Stimulated activated CD4-positive, alpha-beta T cell treated with anti-CD3 and anti-CD28 coated beads, Interleukin-1b, Interleukin-23, amount 100 ng/mL, for 24 hours (primary cell): ENCODE measurements at regions not wholly inside any gene's neighbourhood (a gene's known extent, or its start where the extent isn't known, plus 50 kb on each side); places are given as distances from the start of the nearest gene placed in this dataset.

Experiments used
- DNase-seq, 4 experiments: peaks; one replicate each; pipeline ENCODE4 v3.0.0-alpha.2; 2020; ENCODE audit warnings: low read depth in 4 of 4, low spot score in 1 of 4

DNA sequence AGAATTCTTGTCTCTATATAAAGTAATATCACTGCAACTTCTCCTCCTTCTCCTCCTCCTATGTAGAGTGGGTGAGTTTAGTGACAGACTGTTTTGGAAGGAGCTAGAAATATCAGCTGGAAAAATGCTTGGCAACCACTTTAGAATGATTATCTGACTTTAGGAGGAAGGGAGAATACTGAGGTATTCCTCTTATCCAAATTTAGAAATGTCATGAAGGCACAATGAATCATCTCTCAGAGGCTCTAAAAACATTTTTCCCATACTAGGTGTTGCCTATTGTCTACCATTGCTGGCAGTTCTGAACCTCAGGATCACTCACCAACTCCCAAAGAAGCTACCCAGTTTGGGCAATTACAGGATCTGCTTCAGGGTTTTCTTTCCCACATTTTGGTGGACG is 306.6 kb upstream of the ATP2B1 start:
- DNase-seq, result no peak

DNA sequence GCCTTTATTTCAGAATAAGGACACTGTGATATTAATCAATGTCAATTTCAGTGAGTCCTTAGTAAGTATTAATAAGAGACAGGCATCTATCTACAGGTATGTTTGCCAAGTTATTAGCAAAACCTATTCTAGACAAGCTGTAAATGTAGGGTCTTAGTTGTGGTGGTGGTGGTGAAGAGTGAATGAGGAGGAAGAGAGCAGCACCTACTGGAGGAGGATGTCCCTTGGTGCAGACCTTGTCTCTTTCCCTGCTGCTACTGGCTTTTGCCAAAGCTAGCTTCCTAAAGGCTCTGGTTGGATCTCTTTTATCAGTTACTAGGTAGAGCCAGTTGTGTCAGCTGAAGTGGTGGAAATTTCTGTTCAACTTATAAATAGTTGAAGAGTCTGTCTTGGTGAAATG is 304.8 kb upstream of the ATP2B1 start:
- DNase-seq, result no peak

- no peak for DNase-seq
Measured at GRCh38 chr12:90010089-90010488, 301.5 kb upstream of the ATP2B1 start.

GRCh38 chr12:90008277-90008676 is 299.6 kb upstream of the ATP2B1 start:
- no peak for DNase-seq

- DNase-seq, result no peak
Measured at GRCh38 chr12:90004319-90005074, 295.9 kb upstream of the ATP2B1 start.

DNA sequence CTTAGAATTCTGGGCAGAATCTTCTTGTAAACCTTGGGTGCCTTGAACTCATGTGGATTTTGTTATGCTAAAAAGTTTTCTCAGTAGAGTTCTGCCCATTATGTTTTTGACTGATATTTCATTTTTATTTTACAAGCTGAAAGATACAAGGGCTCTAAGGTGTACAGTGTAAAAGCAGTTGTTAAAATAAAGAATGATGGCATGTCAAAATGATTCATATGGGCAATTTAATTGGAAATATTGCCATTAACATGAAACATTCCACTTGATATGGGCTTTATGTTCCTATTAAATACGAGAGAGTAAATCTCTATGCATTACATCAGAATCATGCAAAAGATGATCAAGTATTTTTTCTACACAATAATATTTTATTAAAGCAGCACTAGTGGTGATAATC is 295.1 kb upstream of the ATP2B1 start:
- no peak for DNase-seq

- DNase-seq, result no peak
Measured at GRCh38 chr12:90000721-90001120, 292.1 kb upstream of the ATP2B1 start.

DNA sequence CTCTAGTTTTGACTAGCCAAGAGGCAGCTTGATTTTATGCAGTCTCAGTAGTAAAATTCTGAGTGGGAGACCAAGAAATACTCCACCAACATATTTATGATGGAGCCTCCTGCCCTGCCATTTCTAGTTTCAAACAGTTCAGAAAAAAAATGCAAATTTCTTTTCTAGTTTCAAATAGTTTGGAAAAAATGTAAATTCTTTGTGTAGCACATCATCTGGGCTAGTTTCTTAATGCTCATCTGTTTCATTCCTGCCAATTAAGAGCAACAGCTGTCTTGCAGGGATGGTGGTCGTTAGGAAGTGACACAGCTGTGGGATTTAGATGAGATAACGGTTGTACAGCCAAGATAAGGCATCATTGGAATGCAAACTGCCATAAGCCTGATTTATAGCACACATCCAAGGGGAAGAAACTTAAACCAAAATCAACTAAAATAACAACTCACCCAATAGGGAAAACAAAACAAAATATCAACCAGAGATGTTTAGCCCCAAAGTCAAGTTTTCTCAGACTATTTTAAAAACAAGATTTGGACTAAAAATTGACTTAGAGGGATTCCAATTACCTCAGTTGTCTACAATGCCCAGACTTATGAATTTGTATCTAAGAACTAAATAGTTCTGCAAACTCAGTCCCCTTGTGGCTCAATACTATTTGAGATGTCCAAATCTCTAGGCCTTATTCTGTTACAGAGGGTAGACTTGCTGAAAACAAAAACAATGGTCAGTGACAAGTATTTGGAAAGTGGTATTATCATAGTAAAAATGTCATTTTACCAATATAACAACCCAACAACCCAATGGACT is 291.3 kb upstream of the ATP2B1 start:
- no peak for DNase-seq

GRCh38 chr12:89995870-89996269 is 287.2 kb upstream of the ATP2B1 start:
- DNase-seq, result no peak

GRCh38 chr12:89994911-89995310 is 286.3 kb upstream of the ATP2B1 start:
- DNase-seq, result no peak

DNA sequence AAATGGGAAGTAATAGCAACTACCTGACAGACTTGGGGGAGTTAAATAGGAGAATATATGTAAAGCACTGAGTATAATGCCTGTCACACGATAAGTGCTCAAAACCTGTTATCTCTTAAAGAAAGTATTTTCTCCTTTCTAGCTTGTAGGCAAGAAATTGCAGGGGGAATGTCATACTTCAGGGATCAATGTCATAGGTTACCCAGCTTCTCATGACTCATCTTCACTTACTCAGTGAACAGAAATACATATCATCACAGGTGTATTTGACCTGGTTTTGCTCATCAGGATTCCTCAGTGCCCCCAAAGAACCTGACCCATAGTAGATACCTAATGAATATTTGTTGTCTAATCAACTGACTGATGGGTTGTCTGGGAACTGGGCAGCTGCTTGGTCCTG is 285.0 kb upstream of the ATP2B1 start:
- no peak for DNase-seq

DNA sequence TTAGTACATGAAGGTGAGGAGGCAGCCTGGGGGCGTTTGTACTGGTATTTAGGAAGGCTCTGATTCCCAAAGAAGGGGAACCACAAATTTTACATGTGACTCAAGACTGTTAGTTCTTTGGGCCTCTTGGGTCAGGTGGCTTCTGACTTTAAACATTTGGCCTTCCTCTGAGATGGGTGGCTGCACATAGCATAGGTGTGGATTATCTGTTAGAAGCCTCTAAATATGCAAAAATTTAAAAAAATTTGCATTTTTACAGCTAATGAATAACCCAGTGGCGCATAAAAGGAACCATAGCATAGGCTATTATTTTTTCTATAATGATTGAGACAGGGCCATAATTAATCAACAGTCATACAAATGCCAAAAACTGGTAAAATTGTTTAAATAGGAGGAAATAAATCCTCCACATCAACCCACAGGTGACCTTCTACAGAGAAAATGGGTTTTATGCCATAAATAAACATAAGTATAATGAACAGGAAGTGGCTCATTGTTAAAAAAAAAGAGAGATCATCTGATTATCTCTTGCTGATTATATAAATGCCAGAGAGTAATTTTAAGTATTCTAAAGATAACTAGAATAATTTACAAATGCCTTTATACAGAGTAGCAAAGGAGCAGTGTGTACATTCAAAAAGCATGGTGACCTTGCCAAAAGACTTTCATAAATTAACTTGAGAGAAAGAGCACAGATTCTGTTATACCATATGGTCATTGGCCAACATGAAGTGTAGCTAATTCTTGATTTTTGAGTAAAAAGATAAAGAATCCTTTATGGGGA is 284.2 kb upstream of the ATP2B1 start:
- DNase-seq, result no peak

GRCh38 chr12:89991807-89992590 is 283.4 kb upstream of the ATP2B1 start:
- DNase-seq, result no peak

DNA sequence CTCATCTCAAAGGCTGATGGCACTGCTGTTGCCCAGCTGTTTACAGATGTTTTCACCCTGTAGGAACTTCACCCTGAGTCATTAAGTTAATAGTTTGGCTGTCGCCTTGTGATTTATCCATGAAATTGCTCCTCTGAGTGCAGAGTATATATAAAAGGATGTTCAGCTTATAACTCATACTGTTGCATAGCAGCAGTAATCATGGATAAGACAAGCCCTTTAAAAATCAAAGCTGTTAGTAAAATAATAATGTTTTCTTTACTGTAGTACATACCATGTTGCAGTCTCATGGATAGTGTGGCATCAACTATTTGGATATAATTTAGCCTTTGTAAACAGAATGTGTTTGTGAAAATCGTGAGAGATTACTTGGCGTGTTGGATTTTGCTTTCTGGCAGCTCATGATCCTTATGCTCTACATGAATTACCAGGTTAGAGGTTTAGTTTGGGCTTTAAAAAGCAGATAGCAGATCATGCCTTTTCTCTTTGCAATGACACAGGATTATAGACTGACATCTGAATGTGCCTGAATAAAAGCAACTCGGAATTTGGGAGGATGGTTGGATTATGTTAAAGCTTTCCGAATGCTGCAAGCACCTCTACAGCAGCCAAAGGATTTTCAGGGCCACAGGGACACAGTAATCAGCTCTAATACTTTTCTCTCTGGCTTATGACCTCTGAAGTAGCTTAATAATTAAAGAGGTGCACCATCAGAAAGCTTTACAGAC is 279.7 kb upstream of the ATP2B1 start:
- no peak for DNase-seq

DNA sequence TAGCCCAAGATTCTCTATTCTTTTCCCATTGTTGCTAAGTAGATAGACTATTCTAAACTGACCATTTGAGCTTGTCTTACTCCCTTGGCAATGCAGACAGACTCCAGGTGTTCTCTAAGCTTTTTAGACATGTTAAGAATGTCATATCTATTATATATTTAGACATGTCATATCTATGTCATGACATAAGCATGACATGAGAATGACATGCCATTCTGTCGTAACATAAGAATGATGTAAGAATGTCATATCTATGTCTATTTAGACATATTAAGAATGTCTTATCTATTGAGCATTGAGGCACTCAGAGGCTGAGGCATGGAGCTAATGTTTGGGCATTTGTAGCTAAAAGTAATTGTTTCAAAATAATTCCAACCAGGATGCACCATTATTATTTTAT is 277.3 kb upstream of the ATP2B1 start:
- no peak for DNase-seq

GRCh38 chr12:89984846-89985245 is 276.2 kb upstream of the ATP2B1 start:
- DNase-seq, result no peak

- DNase-seq, result no peak
Measured at GRCh38 chr12:89983622-89984021, 275.0 kb upstream of the ATP2B1 start.

DNA sequence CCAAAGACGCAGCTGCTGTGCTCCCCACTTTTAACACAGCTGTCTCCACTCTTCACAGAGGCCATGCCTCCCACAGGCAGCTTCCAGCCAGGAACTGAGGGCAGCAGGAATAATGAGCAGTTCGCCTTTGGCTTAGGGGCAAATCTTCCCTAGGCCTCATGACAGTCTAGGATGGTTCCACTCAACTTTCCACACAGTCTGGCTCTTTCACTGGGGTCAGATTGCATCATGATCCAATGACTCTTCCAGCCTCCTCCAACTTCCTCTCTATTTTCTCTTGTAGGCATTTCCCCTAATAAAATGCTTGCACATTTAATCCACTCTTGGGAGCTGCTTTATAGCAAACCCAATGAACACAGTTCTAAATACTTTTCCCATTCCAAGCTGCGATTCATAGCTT is 271.6 kb upstream of the ATP2B1 start:
- DNase-seq, result no peak

DNA sequence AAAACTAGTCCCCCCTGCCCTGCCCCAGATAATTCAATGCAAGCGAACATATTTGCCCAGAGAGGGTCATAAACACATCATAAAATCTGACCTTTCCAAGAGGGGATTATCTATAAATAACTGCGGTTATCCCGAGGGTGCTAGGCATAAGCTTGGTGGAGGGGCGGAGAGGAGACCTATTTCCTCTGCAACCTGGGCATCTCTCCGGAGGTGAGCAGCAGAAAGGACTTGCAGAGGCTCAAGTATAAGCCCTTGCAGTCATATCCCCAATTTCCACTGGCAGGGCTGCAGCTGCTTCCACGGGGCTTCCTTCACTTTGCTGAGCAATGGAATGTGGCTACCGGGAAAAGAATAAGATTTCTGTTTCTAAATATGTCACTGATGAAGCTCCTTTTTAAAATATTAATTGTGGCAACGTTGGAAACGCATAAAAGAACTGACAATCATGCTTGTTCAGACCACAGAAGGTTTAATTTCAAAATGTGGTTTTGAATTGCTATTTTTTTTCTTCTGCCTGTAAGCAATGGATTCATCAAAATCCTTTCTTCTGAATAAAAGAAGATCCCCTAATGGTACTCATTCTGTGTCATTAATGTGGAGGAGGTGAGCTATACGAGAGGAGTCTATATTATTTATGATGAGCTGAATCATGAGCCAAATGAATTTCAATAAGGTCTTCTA is 268.9 kb upstream of the ATP2B1 start:
- no peak for DNase-seq

DNA sequence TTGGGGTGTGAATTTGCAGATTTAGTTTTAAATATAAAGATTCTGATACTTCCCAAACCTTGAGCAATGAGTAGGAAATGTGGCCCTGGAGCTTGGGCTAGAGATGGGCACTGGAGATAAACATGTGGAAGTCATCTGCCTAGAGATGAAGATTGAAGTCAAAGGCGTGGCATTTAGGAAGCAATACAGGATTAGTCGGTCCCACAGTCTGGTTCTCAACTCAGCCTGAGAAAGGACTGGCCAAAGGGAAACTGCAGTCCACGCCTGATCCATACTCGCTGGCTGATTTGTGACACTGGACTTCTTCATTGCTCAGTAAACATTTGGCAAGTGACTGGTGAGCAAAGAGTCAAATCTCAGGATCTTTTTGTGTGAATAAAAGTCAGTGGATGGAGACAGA is 268.2 kb upstream of the ATP2B1 start:
- DNase-seq, result no peak
